ENCODE measurements at regions not wholly inside any gene's neighbourhood (a gene's known extent, or its start where the extent isn't known, plus 50 kb on each side); places are given as distances from the start of the nearest gene placed in this dataset.
"Not testable (repeated sequence)": the region's sequence is repeated elsewhere in the genome, so short reads cannot be mapped to it uniquely, and the experiment has no call there.

DNA sequence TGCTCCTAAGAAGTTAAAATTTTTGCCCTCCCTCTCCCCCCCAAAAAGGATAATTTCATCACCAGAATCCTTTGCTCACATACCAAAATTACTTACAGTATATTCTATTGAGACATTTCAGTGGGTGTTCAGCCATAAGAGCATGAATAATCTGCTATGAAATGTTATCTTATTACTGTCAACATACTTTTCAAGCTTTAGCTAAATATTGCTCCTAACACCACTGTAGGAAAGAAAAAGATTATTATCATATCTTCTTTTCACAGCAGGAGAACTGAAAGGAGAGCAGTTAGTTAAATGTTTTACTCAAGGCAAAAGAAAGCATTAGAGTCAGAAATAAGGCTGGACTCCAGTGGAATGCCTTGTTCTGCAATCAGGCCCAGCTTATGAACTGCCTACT is 231.0 kb upstream of the GYPA start:
- Histone ChIP-seq H3K36me3 (replicated peaks; ENCODE audit: control insufficient read depth, insufficient read depth, low read length) (no peaks in the 10 kb centered on the region), H3K27me3 (ENCODE audit: control insufficient read depth, insufficient read depth, low read length) (no peaks in the 10 kb centered on the region), H3K4me3 (ENCODE audit: insufficient read depth, low read depth, low read length) (no peak overlapping the region)
- no peak for DNase-seq

DNA sequence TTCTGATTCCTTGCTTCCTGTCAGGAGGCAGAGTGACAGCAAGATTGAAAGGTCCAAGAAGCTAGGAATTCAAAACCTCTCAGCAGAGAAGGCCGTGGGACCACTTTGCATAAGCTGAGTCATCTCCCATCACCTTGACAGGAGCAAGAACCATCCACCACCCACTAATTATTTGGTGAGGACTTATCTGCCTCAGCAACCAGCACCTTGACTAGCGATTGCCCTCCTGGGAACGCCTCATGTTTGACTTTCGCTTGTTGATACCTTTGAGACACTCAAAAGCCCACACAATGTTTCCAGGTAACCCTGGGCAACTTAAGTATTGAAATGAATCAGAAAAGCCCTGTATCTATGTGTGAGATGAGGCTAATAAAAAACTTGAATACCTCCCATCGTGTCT is 233.5 kb upstream of the GYPA start:
- Histone ChIP-seq H3K27me3 (ENCODE audit: control insufficient read depth, insufficient read depth, low read length) (no peaks in the 10 kb centered on the region), H3K36me3 (replicated peaks; ENCODE audit: control insufficient read depth, insufficient read depth, low read length) (no peaks in the 10 kb centered on the region), H3K4me3 (ENCODE audit: insufficient read depth, low read depth, low read length) (no peak overlapping the region)
- no peak for DNase-seq

DNA sequence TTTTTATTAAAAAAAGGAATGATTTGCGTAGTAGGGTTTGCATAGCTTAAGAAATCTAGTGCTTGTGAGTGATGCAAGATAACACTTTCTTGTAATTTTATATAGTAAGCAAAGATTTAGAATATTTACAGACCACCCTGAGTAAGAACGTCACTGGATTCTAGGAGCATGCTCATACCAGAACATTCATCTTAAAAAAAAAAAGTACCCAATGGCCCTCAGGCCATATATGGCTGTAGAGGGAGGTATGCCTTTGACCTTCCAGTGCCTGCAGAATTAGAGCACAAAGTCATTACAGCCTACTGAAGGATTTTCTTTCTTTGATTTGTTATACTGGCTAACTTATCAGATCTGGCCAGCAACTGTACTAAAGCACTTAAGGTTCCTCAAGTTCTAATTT is 236.3 kb upstream of the GYPA start:
- DNase-seq = no peak
- Histone ChIP-seq H3K27me3 (ENCODE audit: control insufficient read depth, insufficient read depth, low read length) (no peaks in the 10 kb centered on the region), H3K4me3 (ENCODE audit: insufficient read depth, low read depth, low read length) (no peak overlapping the region), H3K36me3 (replicated peaks; ENCODE audit: control insufficient read depth, insufficient read depth, low read length) (no peaks in the 10 kb centered on the region)

DNA sequence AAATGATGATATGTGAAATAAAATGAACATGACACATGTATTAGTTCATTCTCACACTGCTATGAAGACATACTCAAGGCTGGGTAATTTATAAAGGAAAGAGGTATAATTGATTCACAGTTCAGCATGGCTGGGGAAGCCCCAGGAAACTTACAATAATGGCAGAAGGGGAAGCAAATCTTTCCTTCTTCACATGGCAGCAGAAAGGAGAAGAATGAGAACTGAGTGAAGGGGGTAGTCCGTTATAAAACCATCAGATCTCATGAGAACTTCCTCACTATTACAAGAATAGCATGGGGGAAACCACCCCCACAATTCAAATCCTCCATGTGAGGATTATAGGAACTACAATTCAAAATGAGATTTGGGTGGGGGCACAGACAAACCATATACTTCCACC is 243.9 kb upstream of the GYPA start:
- H3K36me3 ChIP-seq (replicated peaks; ENCODE audit: control insufficient read depth, insufficient read depth, low read length) = no peaks in the 10 kb centered on the region
- H3K27me3 ChIP-seq (ENCODE audit: control insufficient read depth, insufficient read depth, low read length) = no peaks in the 10 kb centered on the region
- DNase-seq = no peak
- no peak overlapping the region for H3K4me3 ChIP-seq (ENCODE audit: insufficient read depth, low read depth, low read length)

DNA sequence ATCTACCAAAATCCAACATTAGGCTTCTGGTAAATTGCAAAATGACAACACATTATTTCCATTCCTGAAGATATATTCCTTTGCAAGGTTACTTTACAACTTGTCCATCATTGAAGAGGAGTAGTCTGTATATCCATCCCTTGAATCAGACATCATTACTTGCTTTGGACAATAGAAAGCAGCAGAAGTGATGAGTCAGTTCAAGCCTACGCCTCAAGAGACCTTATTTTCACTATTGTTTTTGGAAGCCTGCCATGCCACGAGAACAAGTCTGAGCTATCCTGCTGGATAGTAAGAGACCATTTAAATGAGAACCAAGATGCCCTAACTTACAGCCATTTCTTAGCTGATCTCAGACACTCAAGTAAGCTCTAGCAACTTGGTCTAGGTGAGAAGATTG is 246.0 kb upstream of the HHIP start:
- DNase-seq = no peak

DNA sequence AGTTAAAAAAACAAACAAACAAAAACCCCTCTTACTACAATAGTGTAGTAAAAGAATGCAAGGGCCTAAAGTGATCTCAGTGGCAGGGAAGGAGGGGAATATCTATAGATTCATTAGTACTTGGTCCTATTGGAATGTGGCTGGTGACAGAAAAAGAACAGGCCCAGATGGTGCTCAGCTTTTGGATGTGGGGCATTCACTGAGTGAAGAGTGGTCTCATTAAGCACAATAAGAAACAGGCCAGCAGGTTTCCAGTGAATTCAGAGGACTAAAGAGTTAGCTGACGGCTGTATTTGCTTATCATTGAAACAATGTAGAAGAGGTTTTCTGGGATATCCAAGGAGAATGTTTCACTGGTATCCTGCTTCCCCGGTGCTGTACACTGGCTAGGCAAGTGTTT is 243.8 kb upstream of the HHIP start:
- H3K27me3 ChIP-seq (ENCODE audit: control insufficient read depth, insufficient read depth, low read length) = no peaks in the 10 kb centered on the region
- DNase-seq = peak; percentile 2
- H3K4me3 ChIP-seq (ENCODE audit: insufficient read depth, low read depth, low read length) = no peak overlapping the region
- H3K36me3 ChIP-seq (replicated peaks; ENCODE audit: control insufficient read depth, insufficient read depth, low read length) = no peaks in the 10 kb centered on the region

More for the DNA sequence above, 246.0 kb upstream of the HHIP start:
- H3K36me3 ChIP-seq (replicated peaks; ENCODE audit: control insufficient read depth, insufficient read depth, low read length) = no peaks in the 10 kb centered on the region
- no peak overlapping the region for H3K4me3 ChIP-seq (ENCODE audit: insufficient read depth, low read depth, low read length)
- no peaks in the 10 kb centered on the region for H3K27me3 ChIP-seq (ENCODE audit: control insufficient read depth, insufficient read depth, low read length)

DNA sequence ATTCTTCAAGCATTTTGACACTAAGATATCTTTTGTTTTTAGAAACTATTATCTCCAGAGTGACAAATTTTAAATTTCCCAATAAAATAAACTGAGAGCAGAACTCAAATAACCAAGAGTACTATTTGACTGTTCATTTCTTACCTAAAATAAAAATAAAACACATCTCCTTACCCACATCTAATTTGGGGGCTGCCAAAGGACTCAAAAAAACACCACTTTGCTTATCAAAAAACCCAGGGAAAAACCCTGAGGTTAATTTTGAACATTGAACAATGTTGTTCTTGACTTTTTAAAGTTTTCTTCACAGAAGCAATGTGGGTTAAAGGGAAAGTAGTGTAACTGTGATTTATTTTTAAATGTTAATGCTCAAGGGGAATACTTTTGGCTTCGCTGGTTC is 243.0 kb upstream of the HHIP start:
- no peaks in the 10 kb centered on the region for H3K36me3 ChIP-seq (replicated peaks; ENCODE audit: control insufficient read depth, insufficient read depth, low read length)
- no peak for DNase-seq
- no peak overlapping the region for H3K4me3 ChIP-seq (ENCODE audit: insufficient read depth, low read depth, low read length)
- no peaks in the 10 kb centered on the region for H3K27me3 ChIP-seq (ENCODE audit: control insufficient read depth, insufficient read depth, low read length)

DNA sequence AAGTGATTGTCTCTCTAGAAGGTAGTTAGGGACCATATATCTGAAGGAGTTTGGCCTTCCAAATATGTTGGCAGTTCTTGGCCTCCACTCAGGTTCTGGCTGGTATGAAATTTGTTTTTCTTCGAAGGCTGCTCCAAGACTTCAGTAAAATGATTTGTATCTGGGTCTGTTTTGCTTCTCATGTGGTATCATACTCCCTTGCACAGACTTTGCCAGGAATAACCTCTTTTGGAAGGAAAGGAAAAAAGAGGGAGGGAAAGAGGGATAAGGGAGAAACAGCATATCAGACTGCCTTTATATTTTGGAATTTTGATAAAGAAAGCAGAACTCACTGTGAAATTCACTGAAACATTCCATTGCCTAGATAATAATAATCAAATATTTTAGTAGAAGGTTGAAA is 242.1 kb upstream of the HHIP start:
- Histone ChIP-seq H3K27me3 (ENCODE audit: control insufficient read depth, insufficient read depth, low read length) (no peaks in the 10 kb centered on the region), H3K36me3 (replicated peaks; ENCODE audit: control insufficient read depth, insufficient read depth, low read length) (no peaks in the 10 kb centered on the region), H3K4me3 (ENCODE audit: insufficient read depth, low read depth, low read length) (no peak overlapping the region)
- no peak for DNase-seq

DNA sequence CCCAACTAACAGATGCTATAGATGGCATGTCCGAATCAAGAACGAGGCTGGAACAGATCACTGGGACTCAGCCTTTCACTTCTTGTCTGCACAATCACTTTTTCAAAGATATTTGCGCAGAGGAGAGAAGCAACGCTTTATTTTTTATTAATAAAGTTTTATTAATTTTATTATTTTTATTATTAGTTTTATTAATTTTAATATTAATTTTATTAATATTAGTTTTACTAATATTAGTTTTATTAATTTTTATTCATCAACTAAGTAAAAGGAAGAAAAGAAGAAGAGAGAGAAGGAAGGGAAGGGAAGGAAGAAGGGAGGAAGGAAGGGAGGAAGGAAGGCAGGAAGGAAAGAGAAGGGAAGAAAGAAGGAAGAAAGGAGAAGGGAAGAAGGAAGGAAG is 236.4 kb upstream of the HHIP start:
- no peak overlapping the region for H3K4me3 ChIP-seq (ENCODE audit: insufficient read depth, low read depth, low read length)
- no peaks in the 10 kb centered on the region for H3K36me3 ChIP-seq (replicated peaks; ENCODE audit: control insufficient read depth, insufficient read depth, low read length)
- H3K27me3 ChIP-seq (ENCODE audit: control insufficient read depth, insufficient read depth, low read length) = no peaks in the 10 kb centered on the region
- DNase-seq = no peak

DNA sequence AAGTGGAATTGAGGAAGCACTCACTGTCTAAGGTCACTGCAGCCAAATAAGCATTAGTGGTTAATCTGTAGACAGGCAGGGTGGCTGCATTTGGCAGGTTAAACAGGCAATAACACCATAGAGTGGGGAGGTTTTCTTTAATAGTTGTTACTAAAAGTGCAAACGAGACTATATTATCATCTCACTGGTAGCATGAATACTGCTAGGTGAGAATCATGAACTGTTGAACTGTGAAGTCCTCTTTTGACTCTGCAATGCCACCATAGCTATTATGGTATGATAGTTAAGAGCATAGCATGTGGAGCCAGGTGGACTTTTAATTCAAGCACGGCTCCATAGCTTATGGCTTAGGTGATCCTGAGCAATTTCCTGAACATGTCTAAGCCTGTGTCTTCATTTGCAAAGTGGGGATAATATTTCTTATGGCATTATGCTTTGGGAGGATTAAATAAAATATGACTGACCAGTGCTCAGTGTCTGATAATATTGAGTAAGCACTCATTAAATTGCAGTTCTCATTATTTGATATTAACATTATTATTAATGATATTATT is 235.6 kb upstream of the HHIP start:
- H3K4me3 ChIP-seq (ENCODE audit: insufficient read depth, low read depth, low read length) = no peak overlapping the region
- H3K27me3 ChIP-seq (ENCODE audit: control insufficient read depth, insufficient read depth, low read length) = no peaks in the 10 kb centered on the region
- H3K36me3 ChIP-seq (replicated peaks; ENCODE audit: control insufficient read depth, insufficient read depth, low read length) = no peaks in the 10 kb centered on the region
- DNase-seq = no peak

DNA sequence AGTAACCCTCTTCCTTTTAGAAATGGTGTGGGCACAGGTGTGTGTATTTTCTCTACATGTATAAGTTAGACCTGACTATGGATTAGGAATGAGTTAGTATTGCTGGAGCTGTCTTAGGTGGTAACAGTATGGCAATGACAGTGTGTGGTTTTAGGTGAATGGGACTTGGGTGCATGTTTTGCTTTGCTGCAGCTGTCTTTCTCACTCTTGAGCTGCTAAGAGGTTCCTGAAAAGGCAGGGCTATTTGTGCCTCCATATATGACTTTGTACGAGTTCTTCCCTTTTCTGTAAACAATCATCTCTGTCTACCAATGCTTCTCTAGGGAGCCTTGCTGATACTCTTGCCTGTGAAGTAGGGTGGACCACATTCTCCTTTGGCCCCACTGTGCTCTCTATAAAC is 234.8 kb upstream of the HHIP start:
- DNase-seq = no peak
- Histone ChIP-seq H3K36me3 (replicated peaks; ENCODE audit: control insufficient read depth, insufficient read depth, low read length) (no peaks in the 10 kb centered on the region), H3K4me3 (ENCODE audit: insufficient read depth, low read depth, low read length) (no peak overlapping the region), H3K27me3 (ENCODE audit: control insufficient read depth, insufficient read depth, low read length) (no peaks in the 10 kb centered on the region)

DNA sequence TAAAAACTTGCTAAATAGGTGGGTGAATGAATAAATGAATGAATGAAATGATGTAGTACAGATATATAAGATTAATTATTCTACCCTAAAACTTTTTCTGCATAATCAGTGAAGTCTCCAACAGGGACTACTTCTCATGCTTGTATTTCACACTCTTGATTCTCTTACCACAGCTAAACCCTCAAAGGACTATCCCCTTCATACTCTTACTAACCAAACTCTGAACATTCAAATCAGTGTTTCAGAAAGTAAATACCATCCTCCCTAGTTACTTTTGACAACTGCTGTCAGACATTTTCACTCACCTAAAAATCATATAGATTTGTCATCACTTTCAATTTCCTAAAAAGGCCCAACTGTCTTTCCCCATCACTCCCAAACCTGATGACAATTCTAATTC is 234.3 kb upstream of the HHIP start:
- no peak for DNase-seq
- no peak overlapping the region for H3K4me3 ChIP-seq (ENCODE audit: insufficient read depth, low read depth, low read length)
- H3K27me3 ChIP-seq (ENCODE audit: control insufficient read depth, insufficient read depth, low read length) = no peaks in the 10 kb centered on the region
- H3K36me3 ChIP-seq (replicated peaks; ENCODE audit: control insufficient read depth, insufficient read depth, low read length) = no peaks in the 10 kb centered on the region

DNA sequence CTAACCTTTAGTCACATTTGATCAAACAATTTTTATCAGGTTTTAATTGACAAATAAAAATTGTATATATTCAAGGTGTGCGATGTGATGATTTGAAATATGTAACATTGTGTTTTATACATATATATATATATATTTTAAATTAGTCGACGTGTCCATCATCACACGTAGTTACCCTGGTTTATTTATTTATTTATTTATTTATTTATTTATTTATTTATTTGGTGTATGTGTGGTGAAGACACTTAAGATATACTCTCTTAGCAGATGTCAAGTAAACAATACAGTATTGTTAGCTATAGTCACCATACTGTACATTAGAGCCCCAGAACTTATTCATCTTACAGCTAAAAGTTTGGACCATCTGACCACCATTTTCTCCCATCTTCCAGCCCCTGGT is 224.9 kb upstream of the HHIP start:
- DNase-seq = no peak
- Histone ChIP-seq H3K4me3 (ENCODE audit: insufficient read depth, low read depth, low read length) (no peak overlapping the region), H3K27me3 (ENCODE audit: control insufficient read depth, insufficient read depth, low read length) (no peaks in the 10 kb centered on the region), H3K36me3 (replicated peaks; ENCODE audit: control insufficient read depth, insufficient read depth, low read length) (no peaks in the 10 kb centered on the region)

DNA sequence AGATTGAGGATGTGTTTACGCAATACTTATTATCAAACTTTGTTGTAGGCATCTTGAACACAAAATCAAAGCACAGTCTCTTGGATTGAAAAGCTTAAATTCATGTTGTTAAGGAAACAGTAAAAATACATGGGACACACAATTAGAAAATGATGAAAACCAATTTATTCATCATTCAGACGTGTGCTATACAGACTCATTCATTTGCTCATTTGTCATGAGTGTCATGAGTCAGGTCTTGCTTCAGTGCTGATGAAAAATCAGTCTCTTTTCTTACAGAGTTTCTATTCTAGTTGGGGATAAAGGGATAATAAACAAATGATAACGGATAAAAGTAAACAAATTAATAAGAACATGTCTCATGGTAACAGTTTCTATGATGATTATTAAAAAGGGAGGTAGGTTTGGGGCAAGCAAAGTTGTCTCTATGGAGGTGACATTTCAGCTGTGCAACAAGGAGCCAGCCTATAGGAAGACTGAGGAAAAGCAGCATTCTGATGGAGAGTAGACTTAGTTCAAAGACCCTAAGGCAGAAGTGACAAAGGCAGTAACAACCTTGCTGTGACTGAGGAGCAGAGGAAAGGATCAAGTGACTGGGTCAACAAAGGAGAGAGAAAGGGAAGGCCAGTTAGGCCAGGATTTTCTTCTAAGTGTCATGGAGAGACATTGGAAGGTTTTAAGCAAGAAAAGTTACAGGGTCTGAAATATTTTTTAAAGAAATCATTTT is 224.0 kb upstream of the HHIP start:
- DNase-seq = no peak
- H3K27me3 ChIP-seq (ENCODE audit: control insufficient read depth, insufficient read depth, low read length) = no peaks in the 10 kb centered on the region
- H3K4me3 ChIP-seq (ENCODE audit: insufficient read depth, low read depth, low read length) = no peak overlapping the region
- no peaks in the 10 kb centered on the region for H3K36me3 ChIP-seq (replicated peaks; ENCODE audit: control insufficient read depth, insufficient read depth, low read length)

DNA sequence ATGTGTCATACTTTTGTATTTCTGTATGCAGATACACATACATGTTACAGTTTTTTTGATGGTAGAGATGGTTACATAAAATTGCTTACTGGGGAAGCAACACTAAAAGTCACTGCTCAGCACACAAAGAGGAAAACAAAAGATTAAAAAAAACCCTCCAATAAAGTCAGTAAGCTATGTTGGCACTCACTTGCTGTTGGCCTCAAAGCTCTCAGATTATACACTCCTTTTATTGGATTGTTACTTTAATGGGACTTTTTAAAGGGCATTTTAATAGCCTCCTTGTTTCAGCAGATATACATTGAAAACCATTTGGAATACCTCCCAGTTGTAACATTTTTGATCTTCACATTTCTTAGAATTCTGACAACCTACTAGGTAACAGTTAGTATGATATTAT is 222.0 kb upstream of the HHIP start:
- H3K36me3 ChIP-seq (replicated peaks; ENCODE audit: control insufficient read depth, insufficient read depth, low read length) = no peaks in the 10 kb centered on the region
- H3K4me3 ChIP-seq (ENCODE audit: insufficient read depth, low read depth, low read length) = no peak overlapping the region
- DNase-seq = no peak
- H3K27me3 ChIP-seq (ENCODE audit: control insufficient read depth, insufficient read depth, low read length) = no peaks in the 10 kb centered on the region

DNA sequence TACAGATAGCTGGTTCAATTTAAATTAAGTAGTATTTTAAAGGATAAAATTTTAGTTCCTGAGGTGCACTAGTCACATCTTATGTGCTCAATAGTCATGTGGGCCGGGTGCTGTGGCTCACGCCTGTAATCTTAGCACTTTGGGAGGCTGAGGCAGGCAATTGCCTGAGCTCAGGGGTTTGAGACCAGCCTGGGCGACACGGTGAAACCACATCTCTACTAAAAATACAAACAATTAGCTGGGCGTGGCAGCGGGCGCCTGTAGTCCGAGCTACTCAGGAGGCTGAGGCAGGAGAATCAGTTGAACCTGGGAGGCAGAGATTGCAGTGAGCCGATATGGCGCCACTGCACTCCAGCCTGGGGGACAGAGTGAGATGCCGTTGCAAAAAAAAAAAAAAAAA is 219.9 kb upstream of the HHIP start:
- not testable (repeated sequence) for H3K27me3 ChIP-seq (ENCODE audit: control insufficient read depth, insufficient read depth, low read length); H3K36me3 ChIP-seq (replicated peaks; ENCODE audit: control insufficient read depth, insufficient read depth, low read length); H3K4me3 ChIP-seq (ENCODE audit: insufficient read depth, low read depth, low read length); DNase-seq
